Kidney (tissue), 13 donors: ENCODE measurements at regions not wholly inside any gene's neighbourhood (a gene's known extent, or its start where the extent isn't known, plus 50 kb on each side); places are given as distances from the start of the nearest gene placed in this dataset.

ENCODE experiments used
- DNase-seq, 5 donors: peaks; one replicate each; pipeline ENCODE4 v3.0.0-alpha.2; 2013 to 2020
- FAIRE-seq: peaks from 2 replicates; lab custom pipeline; 2012; peaks lifted over from hg19 to GRCh38; lab: Jason Lieb, UNC
- H3K27ac ChIP-seq, 2 donors: one replicate each; pipeline ENCODE4 v1.7.0; 2013; ENCODE audit warnings: low read depth in 2 of 2, low read length in 2 of 2, inconsistent platforms in 1 of 2
- H3K27me3 ChIP-seq: one replicate; pipeline ENCODE4 v1.7.1; 2013; ENCODE audit warnings: low read length, inconsistent platforms; ENCODE audit not compliant: control insufficient read depth, insufficient read depth
- H3K36me3 ChIP-seq, 3 donors: one replicate each; pipeline versions ENCODE4 v1.7.0 to v1.7.1; 2013; ENCODE audit warnings: low read length in 3 of 3, control low read depth in 1 of 3, inconsistent platforms in 1 of 3; ENCODE audit not compliant: insufficient read depth in 3 of 3, control insufficient read depth in 2 of 3
- H3K4me1 ChIP-seq, 3 donors: one replicate each; pipeline versions ENCODE4 v1.7.0 to v1.7.1; 2013; ENCODE audit warnings: low read length in 3 of 3, inconsistent platforms in 1 of 3, low read depth in 1 of 3; ENCODE audit not compliant: control insufficient read depth in 2 of 3, insufficient read depth in 2 of 3
- H3K4me3 ChIP-seq, 3 donors: one replicate each; pipeline versions ENCODE4 v1.7.0 to v1.8.1; 2013; ENCODE audit warnings: low read length in 3 of 3, control low read depth in 1 of 3, inconsistent platforms in 1 of 3
- H3K9ac ChIP-seq, 3 donors: one replicate each; pipeline versions ENCODE4 v1.7.0 to v1.7.1; 2013; ENCODE audit warnings: low read length in 3 of 3, control low read depth in 1 of 3, inconsistent platforms in 1 of 3
- H3K9me3 ChIP-seq, 3 donors: one replicate each; pipeline versions ENCODE4 v1.7.0 to v1.7.1; 2013; ENCODE audit warnings: low read length in 3 of 3, control low read depth in 1 of 3, inconsistent platforms in 1 of 3; ENCODE audit not compliant: control insufficient read depth in 2 of 3, insufficient read depth in 1 of 3
- CTCF ChIP-seq: IDR thresholded peaks from 3 replicates; pipeline ENCODE4 v1.5.1; 2012; ENCODE audit warnings: mild to moderate bottlenecking, moderate library complexity, borderline replicate concordance; ENCODE audit not compliant: insufficient read depth; ENCODE audit errors: extremely low read depth
- intact Hi-C: fragments of 100-400 bp; cut with DNase I; formaldehyde crosslinking; loops from one replicate; pipeline ENCODE4 v1.11.1; 2022
- donor health status: control.
- donor health status: control.
- donor health status: control.
- donor health status: control.
- donor health status: control.
- donor health status: DM: yes; HTN: yes; CAD: no.
- donor health status: Normal renal cell carcinoma (clear cell type).

GRCh38 chr3:188976407-188976806, 195.4 kb upstream of the TPRG1 start:
- Histone ChIP-seq H3K27me3 (no peaks in the 10 kb centered on the region), H3K27ac (no peak overlapping the region), H3K4me1 (no peaks in the 10 kb centered on the region), H3K36me3 (no peaks in the 10 kb centered on the region), H3K4me3 (no peak overlapping the region), H3K9ac (no peak overlapping the region), H3K9me3 (no peaks in the 10 kb centered on the region)
- FAIRE-seq: no peak
- no peak for TF ChIP-seq CTCF
- no peak for DNase-seq
- intact Hi-C loops: no loop called here

DNA sequence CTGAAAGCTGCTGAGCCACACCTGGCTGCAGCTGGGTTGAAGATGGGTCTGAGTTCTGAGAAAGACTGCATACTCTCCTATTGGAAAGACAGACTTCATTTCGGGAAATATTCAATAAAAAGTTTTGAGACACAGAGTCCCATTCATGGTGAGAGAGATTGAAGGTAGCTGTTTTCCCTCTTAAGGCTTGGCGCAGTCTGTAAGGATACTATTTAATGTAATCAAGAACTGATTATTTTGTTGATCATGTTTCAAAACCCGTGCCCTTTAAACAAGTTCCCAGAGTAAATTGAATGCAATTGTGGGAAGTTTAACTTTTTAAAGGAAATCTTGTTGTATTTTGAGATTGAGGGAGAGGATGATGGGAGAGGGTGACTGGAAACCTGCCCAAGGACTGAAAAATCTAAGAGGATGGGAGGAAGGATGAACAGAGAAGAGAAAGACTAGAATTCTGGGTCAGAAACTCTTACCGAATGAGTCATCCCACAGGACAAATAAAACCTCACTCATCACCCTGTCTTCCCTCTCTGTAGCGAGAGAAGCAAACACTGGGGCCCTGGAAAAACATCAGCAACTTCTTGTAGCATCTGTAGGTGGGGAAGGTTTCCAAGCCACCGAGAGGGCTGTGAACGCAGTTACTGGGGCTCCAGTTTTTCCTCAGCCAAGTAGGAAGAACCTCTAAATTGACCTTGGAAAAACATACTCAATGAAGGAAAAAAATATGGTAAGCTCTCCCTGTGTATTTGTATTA, 193.2 kb upstream of the TPRG1 start:
- no peaks in the 10 kb centered on the region for H3K36me3 ChIP-seq
- H3K4me1 ChIP-seq: no peaks in the 10 kb centered on the region
- H3K27ac ChIP-seq: no peak overlapping the region
- no peak overlapping the region for H3K4me3 ChIP-seq
- FAIRE-seq (no peak), DNase-seq (no peak)
- H3K9ac ChIP-seq: no peak overlapping the region
- intact Hi-C loops: no loop called here
- no peak for TF ChIP-seq CTCF
- H3K9me3 ChIP-seq: no peaks in the 10 kb centered on the region
- no peaks in the 10 kb centered on the region for H3K27me3 ChIP-seq

- Histone ChIP-seq H3K27ac (no peak overlapping the region), H3K27me3 (no peaks in the 10 kb centered on the region), H3K4me3 (no peak overlapping the region), H3K9ac (no peak overlapping the region), H3K9me3 (no peaks in the 10 kb centered on the region), H3K36me3 (no peaks in the 10 kb centered on the region), H3K4me1 (no peaks in the 10 kb centered on the region)
- FAIRE-seq (no peak), DNase-seq (no peak)
- intact Hi-C loops: no loop called here
- no peak for TF ChIP-seq CTCF
These were observed 192.5 kb upstream of the TPRG1 start for GRCh38 chr3:188979248-188979647.
